HG03439 (cell line): ENCODE measurements at regions not wholly inside any gene's neighbourhood (a gene's known extent, or its start where the extent isn't known, plus 50 kb on each side); places are given as distances from the start of the nearest gene placed in this dataset.

Source experiments
- ATAC-seq: cut with Tn5 transposase; IDR thresholded peaks from one replicate; pipeline ENCODE4 v1.9.1; 2021; ENCODE audit warnings: mild to moderate bottlenecking, moderate library complexity; ENCODE audit not compliant: unreplicated experiment

GRCh38 chr3:89624494-89624893 lies 517.1 kb downstream of the EPHA3 start:
- ATAC-seq: no peak

GRCh38 chr3:89625945-89626344 lies 518.5 kb downstream of the EPHA3 start:
- no peak for ATAC-seq

GRCh38 chr3:89628856-89629670 lies 521.6 kb downstream of the EPHA3 start:
- ATAC-seq: no peak

- no peak for ATAC-seq
These were observed 527.7 kb downstream of the EPHA3 start for GRCh38 chr3:89635137-89635536.

GRCh38 chr3:89644716-89645115 lies 537.3 kb downstream of the EPHA3 start:
- ATAC-seq: no peak

- ATAC-seq: no peak
These were observed 542.0 kb downstream of the EPHA3 start for GRCh38 chr3:89649431-89649830.

- no peak for ATAC-seq
These were observed 546.6 kb downstream of the EPHA3 start for GRCh38 chr3:89654031-89654430.

- no peak for ATAC-seq
These were observed 549.0 kb downstream of the EPHA3 start for GRCh38 chr3:89656388-89656787.

- no peak for ATAC-seq
These were observed 572.3 kb downstream of the EPHA3 start for GRCh38 chr3:89679686-89680085.

- no peak for ATAC-seq
These were observed 575.1 kb downstream of the EPHA3 start for GRCh38 chr3:89682556-89682955.

- no peak for ATAC-seq
These were observed 578.3 kb downstream of the EPHA3 start for GRCh38 chr3:89685731-89686130.

GRCh38 chr3:89690646-89691045 lies 583.2 kb downstream of the EPHA3 start:
- ATAC-seq: no peak

- no peak for ATAC-seq
These were observed 585.2 kb downstream of the EPHA3 start for GRCh38 chr3:89692601-89693000.

GRCh38 chr3:89697321-89697916 lies 590.0 kb downstream of the EPHA3 start:
- no peak for ATAC-seq

- ATAC-seq: no peak
These were observed 590.9 kb downstream of the EPHA3 start for GRCh38 chr3:89698208-89698830.

GRCh38 chr3:89699229-89699628 lies 591.8 kb downstream of the EPHA3 start:
- ATAC-seq: no peak

- no peak for ATAC-seq
These were observed 592.4 kb downstream of the EPHA3 start for GRCh38 chr3:89699771-89700170.

- no peak for ATAC-seq
These were observed 595.0 kb downstream of the EPHA3 start for GRCh38 chr3:89702404-89702803.

GRCh38 chr3:89713196-89713595 lies 605.8 kb downstream of the EPHA3 start:
- no peak for ATAC-seq

- no peak for ATAC-seq
These were observed 606.8 kb downstream of the EPHA3 start for GRCh38 chr3:89714237-89714636.

- no peak for ATAC-seq
These were observed 632.9 kb downstream of the EPHA3 start for GRCh38 chr3:89740080-89740880.

GRCh38 chr3:89740881-89741177 lies 633.4 kb downstream of the EPHA3 start:
- ATAC-seq: no peak
